D721Med (cell line): ENCODE measurements at regions not wholly inside any gene's neighbourhood (a gene's known extent, or its start where the extent isn't known, plus 50 kb on each side); places are given as distances from the start of the nearest gene placed in this dataset.

Source experiments
- DNase-seq: peaks from one replicate; pipeline ENCODE4 v3.0.0; 2011; ENCODE audit warnings: low spot score; ENCODE audit not compliant: insufficient read length
- FAIRE-seq: peaks from 2 replicates; lab custom pipeline; 2011; peaks lifted over from hg19 to GRCh38; lab: Jason Lieb, UNC
- TF ChIP-seq, protein P1 (sequence below): IDR thresholded peaks from 2 replicates; pipeline ENCODE4 v1.5.1; 2012; ENCODE audit warnings: mild to moderate bottlenecking, control low read depth; ENCODE audit not compliant: insufficient read depth; ENCODE audit errors: missing control alignments

DNA sequence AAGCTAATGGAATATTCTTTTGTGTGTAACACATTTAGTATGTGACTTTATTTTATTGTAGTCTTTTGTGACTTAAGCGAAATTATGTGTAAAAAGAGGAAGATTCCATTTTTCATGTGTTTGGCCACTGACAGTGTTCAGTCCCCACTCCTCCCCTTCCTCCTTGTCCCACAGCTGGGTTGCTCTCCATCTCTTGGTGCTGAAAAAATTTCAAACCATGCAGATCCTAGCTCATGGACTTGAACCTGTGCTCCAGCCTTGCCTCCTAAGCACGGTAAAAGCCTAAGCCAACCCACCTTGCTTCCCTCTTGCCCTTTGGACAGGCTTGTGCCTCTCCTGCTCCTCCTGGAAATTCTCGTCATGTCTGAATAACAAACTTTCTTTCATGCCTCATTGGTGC is 2008.5 kb upstream of the TENM3 start:
- DNase-seq = no peak
- TF ChIP-seq, protein P1, sequence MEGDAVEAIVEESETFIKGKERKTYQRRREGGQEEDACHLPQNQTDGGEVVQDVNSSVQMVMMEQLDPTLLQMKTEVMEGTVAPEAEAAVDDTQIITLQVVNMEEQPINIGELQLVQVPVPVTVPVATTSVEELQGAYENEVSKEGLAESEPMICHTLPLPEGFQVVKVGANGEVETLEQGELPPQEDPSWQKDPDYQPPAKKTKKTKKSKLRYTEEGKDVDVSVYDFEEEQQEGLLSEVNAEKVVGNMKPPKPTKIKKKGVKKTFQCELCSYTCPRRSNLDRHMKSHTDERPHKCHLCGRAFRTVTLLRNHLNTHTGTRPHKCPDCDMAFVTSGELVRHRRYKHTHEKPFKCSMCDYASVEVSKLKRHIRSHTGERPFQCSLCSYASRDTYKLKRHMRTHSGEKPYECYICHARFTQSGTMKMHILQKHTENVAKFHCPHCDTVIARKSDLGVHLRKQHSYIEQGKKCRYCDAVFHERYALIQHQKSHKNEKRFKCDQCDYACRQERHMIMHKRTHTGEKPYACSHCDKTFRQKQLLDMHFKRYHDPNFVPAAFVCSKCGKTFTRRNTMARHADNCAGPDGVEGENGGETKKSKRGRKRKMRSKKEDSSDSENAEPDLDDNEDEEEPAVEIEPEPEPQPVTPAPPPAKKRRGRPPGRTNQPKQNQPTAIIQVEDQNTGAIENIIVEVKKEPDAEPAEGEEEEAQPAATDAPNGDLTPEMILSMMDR = no peak
- FAIRE-seq = peak; percentile 32

DNA sequence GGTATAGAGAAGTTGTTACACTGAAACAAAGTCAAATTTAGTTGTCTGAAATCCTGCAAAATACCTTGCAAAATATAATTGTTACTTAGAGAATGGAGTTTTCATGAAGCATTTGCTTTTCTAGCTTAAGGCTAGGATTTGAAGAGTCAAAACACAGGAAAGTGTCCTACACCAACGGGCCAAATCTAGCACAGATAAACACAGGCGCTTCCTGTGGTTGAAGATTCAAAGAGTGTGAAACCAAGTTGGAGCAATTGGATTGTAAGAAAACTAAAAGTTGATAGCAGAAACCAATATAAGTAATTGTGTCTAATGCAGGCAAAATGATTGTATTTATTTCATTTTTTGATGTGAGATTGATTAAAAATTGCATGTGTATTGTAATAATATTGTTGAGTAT is 2002.5 kb upstream of the TENM3 start:
- TF ChIP-seq, protein P1 = no peak
- no peak for DNase-seq
- FAIRE-seq = no peak

DNA sequence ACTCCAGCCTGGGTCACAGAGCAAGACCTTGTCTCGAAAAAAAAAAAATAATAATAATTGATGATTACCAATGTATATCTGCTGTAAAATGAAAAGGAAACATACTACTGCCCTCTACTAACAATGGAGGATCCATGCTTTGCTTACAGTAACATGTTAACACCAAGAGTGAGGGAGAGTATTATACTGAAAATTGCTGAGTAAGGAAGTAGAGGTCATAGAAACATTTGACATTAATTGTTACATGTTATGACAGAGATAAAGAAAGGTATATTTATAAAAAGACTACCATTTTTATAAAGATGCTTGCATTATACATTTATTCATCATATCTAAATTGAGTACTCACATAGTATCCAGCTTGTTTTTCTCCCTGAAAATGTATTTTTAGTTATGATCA is 1989.8 kb upstream of the TENM3 start:
- no peak for FAIRE-seq
- TF ChIP-seq, protein P1 = no peak
- no peak for DNase-seq

DNA sequence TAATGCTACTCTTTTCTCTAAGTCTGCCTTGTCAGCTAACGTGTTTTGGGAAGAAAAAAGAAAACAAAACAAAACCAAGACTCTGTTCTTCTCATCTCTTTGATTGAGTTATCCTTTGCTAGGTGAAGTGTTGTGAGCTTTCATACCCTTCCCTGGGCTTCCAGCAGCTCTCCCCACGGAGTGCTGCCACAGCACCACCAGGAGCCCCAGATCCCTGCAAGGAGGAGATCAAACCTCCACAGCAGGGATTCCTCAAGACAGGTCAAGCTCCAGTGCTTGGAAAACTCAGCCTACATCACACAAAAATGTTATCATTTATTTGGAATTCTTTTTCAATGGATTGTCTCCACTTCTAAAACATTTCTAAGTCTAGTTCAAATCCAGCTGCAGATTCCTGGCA is 1981.9 kb upstream of the TENM3 start:
- DNase-seq = no peak
- FAIRE-seq = no peak
- TF ChIP-seq, protein P1 = no peak

DNA sequence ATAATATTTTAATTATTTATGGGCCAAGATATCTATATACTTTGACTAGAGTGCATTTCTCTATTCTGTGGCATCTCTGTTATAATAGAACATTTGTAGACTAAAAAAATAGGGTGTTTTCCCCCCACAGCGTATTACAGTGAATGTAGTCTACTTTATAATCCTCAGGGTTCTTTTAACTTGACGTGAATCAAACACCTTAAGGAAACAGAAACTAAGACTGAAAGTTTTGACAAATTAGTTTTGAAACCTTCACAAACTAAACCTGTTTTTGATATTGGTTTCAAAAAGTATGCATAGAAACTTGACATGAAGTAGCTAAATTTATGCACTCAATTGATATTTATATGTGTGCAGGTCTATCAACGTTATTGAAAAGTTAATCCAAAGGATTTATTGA is 1963.1 kb upstream of the TENM3 start:
- no peak for DNase-seq
- no peak for FAIRE-seq
- TF ChIP-seq, protein P1 = no peak

DNA sequence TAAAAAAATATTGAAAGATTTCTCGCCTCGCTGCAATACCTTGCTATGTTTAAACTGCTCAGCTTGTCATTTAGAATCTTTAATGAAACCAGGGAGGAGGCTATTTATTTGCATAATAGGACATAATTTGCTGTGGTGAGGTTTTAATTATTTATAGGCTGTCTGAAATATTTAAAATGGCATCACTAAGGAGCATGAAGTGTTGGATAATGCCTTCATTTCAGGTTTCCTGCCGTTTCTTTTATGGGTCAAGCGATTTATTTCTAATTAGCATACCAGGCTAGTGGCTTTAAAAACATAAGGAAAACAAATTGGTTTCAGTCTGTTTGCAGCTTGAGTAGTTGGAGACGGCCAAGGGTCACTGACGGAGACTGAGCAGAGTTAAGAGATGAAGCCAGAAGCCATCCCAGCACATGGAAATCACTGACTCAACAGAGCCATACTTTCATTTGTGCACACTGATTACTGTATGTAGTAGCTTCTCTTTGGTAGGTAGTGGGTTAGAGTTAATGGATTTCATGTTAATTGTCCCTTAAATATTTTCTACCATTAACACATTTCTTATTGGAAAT is 1962.4 kb upstream of the TENM3 start:
- no peak for DNase-seq
- TF ChIP-seq, protein P1 = no peak
- no peak for FAIRE-seq

DNA sequence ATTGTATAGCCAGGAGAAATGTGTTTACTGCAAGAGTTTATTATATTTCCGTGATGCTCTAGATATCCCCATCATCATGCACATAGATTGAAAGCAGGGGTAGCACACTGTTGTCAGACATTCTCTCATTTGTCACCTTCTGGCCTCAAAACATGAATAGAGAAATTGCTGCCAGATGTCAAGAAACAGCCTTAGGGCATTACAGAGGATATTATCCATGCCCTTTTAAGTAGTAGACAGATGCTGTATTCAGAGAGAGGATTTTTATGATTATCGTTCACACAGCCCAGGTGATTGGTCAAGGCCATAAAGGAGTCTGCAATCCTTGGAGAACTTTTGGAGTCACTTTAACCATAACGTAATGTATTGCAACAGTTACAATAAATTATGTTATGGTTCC is 1961.5 kb upstream of the TENM3 start:
- DNase-seq (peak; percentile 9), FAIRE-seq (peak; percentile 99)
- TF ChIP-seq, protein P1 = no peak
